ENCODE measurements at regions not wholly inside any gene's neighbourhood (a gene's known extent, or its start where the extent isn't known, plus 50 kb on each side); places are given as distances from the start of the nearest gene placed in this dataset.

DNA sequence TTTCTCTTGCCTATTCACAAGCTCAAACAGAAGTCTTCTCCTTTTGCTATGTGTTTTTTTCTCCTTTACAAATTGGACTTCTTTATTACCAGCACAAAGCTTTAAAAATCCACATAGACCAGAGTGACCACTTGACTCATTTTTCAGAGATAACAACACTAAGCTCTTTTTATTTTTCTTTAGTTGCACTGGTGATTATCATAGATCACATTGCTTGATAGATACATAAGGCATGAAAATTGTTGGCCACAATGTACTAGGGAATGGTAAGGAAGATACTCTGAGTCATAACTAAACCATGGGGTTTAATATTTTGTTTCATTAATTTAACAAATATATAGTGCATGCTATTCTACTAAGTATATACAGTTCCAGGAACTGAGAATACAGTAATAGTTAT, 159.0 kb downstream of the GASK1B start:
- DNase-seq (ENCODE audit: low read depth in 4 of 4, low spot score in 3 of 4): no peak

- no peak for DNase-seq (ENCODE audit: low read depth in 4 of 4, low spot score in 3 of 4)
These were observed 162.5 kb downstream of the GASK1B start for GRCh38 chr4:158010361-158010760.

- no peak for DNase-seq (ENCODE audit: low read depth in 4 of 4, low spot score in 3 of 4)
These were observed 164.1 kb downstream of the GASK1B start for GRCh38 chr4:158008551-158009218.

DNA sequence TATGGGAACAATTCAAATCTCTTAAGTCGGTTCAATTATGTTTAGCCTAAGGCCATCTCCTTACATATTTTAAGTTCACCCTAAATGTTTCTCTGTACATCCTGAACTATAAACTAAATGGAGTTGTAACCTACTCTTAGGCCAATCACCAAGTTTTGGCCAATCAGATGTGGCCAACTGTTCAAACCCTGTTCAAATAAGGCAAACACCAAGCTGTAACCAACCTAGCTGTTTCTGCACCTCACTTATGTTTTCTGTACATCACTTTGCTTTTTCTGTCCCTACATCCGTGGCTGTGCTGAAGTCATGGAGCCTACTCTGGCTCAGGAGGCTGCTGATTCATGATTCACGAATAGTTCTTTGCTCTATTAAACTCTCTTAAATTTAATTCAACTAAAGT, 165.3 kb downstream of the GASK1B start:
- no peak for DNase-seq (ENCODE audit: low read depth in 4 of 4, low spot score in 3 of 4)

DNA sequence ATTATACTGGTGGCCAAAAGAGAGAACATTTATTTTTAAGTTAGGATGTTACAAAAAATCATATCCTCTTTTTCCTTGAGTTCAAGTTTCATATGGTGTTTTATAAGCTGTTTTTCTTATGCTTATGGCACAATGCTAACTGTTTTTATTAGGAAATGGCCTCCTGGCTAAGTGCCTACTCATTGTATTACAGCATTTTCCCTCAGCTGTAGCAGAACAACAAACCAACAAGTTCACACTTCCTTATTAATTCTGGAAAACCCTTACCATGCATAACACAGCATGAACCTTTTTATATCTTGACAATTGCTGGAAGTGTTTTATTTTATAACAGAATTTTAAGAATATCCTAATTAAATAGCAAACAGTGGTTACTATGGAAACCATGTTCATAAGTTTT, 165.8 kb downstream of the GASK1B start:
- peak in 1 of 4 donors; percentile 18 for DNase-seq (ENCODE audit: low read depth in 4 of 4, low spot score in 3 of 4)

GRCh38 chr4:158005021-158005420, 167.8 kb downstream of the GASK1B start:
- DNase-seq (ENCODE audit: low read depth in 4 of 4, low spot score in 3 of 4): no peak

DNA sequence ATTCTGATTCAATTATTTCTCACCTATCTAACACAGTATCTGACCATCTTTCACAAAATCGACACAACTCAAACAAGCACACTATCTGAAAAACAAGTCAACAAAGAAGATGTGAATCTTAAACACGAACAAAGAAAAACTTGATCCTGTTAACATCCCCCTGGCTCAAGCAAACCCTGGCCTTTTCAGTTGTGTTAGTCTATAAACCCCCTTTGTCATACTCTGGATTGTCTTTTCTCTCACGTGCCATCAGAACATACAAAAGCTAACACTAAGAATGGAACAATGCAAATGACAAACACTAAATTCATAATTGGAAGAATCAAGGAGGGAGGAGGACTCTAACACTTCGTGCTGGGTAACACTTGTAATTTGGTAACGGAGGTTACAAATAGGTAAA, 168.7 kb downstream of the GASK1B start:
- no peak for DNase-seq (ENCODE audit: low read depth in 4 of 4, low spot score in 3 of 4)

- DNase-seq (ENCODE audit: low read depth in 4 of 4, low spot score in 3 of 4): no peak
These were observed 169.6 kb downstream of the GASK1B start for GRCh38 chr4:158003212-158003611.

DNA sequence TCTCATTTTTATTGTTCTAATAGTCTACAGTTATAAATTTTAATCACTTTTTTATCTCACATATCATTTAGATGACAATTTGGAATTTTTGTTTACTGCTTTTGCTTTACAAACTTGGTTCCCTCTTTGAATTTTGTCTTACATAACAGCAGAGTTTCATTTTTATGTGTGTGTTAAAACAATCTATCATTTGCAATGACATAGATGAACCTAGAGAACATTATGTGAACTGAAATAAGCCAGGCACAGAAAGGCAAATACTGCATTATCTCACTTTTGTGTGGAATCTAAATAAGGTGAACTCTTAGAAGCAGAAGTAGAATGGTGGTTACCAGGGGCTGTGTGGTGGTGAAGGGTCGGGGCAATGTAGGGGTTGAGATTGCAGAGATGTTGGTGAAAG, 170.7 kb downstream of the GASK1B start:
- no peak for DNase-seq (ENCODE audit: low read depth in 4 of 4, low spot score in 3 of 4)

DNA sequence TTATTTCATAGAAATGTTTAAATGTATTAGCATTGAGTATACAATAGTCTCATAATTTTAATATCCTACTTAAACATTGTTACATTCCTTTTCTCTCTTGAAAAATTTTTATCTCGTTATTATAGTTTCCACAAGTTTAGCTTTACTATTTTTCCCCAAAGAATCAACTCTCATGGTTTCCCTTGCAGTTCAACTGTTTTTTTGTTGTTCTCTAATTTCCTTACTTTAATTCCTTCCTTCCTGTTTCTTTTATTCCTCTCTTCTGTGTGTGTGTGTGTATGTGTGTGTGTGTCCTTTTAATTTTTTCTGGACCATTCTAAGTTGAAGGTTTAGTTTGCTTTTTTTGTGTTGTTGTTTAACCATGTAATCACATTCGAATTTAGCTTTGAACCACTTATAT, 171.1 kb downstream of the GASK1B start:
- DNase-seq (ENCODE audit: low read depth in 4 of 4, low spot score in 3 of 4): no peak

- DNase-seq (ENCODE audit: low read depth in 4 of 4, low spot score in 3 of 4): no peak
These were observed 173.1 kb downstream of the GASK1B start for GRCh38 chr4:157999723-158000122.

GRCh38 chr4:157997296-157997695, 175.5 kb downstream of the GASK1B start:
- no peak for DNase-seq (ENCODE audit: low read depth in 4 of 4, low spot score in 3 of 4)

DNA sequence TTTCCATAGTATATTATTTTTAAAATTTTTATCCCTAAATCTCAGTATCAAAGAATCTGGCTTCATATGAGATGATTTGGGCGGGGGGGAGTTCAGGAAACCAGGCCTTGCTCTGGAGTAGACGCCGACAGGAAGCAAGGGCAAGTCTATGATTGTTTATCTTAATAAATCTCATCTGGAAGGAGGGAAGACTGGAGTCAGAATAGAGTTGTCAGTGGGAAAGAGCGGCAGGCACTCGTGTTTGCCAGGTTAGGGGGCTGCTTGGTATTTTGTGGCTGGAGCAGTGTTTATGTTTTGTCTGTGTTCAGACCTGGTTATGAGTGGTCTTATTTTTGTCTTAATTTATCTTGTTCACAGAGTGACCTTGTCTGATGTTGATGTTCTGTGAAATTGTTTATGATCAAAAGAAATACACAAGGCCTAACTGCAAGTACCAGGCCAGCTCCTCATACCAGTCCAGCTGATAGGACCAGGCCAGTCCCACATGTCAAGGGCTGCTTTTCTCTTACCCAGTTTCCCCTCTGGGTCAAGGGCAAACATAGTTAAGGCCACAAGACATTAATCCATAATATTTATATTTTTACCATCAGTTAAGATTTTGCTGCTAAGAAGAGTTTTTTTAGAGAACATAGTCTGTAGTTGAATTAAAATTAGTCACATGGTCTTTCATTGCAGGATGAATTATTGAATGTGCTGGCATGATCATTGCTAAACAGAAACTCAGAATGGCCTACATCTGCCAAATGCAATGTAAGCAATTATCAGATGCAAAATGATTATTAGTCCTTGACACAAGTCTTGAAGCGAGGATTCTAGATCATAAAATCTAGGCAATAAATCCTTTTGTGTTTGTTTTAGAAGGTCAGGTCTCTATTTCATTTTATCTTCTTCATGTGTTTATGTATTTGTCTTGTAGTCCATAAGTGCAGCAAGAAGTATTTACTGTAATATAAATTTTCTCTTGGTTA, 176.5 kb downstream of the GASK1B start:
- DNase-seq (ENCODE audit: low read depth in 4 of 4, low spot score in 3 of 4): peak in 2 of 4 donors; percentile 22 to 31

DNA sequence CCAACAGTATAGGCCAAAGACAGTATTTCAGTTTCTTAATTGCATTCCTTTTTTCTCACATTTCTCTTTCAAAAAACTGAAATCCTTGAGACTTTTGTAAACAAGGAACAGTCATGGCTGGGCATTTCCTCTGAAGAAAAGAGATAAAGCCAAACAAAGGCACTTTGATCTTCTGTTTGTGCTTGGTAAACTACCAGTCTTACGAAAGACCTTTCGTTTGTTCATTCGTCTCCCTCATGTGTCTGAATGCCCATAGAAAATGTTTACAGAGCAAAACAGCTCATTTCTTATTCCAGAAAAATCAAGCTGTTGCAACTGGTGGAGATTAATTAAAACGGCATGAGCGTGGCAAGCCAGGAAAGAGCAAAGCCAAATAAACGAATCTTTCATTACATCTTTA, 178.0 kb downstream of the GASK1B start:
- DNase-seq (ENCODE audit: low read depth in 4 of 4, low spot score in 3 of 4): no peak

- DNase-seq (ENCODE audit: low read depth in 4 of 4, low spot score in 3 of 4): no peak
These were observed 179.6 kb downstream of the GASK1B start for GRCh38 chr4:157992948-157993839.

DNA sequence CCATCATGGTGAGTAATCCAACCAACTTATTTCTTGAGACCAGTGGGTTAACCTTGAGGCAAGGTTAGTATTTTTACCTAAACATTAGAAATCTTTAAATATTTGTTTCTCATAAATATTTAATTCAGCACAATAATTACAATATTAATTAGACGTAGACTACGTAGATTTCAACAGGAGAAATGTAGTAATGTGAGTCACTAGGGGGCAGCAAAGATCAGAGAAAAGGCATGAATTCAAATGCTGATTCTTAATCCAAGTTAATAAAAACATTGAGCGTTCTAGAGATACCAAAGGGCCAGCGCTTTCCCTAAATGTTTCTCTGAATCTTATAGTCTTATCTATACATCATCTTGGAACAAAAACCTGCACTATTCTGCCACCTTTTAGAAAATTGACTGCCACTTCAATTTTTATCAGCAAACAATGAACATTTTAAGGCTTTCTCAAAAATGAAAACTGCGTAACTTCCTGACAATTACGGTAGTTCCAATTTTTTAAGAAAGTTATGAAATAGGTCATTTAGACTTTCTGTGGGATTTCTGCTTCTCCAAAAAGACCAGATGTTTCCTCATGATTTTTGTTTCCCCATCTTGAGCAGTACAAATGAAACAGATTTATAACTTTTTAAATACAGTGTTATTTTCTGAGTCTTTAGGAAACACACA, 180.7 kb downstream of the GASK1B start:
- DNase-seq (ENCODE audit: low read depth in 4 of 4, low spot score in 3 of 4): peak in 3 of 4 donors; percentile 40 to 65 (median 54)

DNA sequence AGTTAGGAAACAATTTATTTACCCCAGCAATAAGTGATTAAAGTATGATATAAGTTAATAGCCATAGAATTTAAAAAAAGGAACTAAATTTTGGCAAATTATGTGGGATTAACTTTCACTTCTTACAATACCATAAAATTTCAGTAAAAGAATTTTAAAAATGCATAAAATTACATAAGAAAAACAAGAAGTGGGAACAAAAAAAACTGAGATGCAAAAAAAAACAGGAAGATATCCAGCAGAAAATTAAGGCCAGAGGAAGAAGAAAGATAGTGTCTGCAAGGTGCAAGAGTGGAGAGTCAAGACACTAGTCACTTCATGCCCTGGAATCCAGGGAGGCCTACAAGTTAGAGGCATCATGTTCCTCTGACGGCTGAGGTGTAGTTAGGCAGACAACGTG, 184.2 kb downstream of the GASK1B start:
- DNase-seq (ENCODE audit: low read depth in 4 of 4, low spot score in 3 of 4): no peak

GRCh38 chr4:157984285-157984911, 188.4 kb downstream of the GASK1B start:
- DNase-seq (ENCODE audit: low read depth in 4 of 4, low spot score in 3 of 4): no peak

DNA sequence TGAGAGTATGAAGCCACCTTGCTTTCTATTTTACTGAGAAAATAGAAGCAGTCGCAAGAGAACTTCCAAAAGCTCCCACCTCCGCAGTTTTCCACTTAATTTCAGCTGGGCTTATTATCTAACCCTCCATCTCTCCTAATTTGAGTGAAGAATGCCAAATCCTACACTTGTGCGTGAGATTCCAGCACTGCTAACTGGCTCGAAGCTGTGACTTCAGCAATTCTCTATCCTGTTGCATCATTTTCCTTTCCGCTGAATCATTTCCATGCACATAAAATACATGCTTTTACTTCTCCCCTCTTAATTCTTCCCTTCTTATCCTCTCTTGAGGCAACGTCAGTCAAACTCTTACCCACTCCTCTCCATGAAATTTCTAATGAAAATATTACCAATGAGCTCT, 189.5 kb downstream of the GASK1B start:
- no peak for DNase-seq (ENCODE audit: low read depth in 4 of 4, low spot score in 3 of 4)

GRCh38 chr4:157980158-157980557, 192.7 kb downstream of the GASK1B start:
- no peak for DNase-seq (ENCODE audit: low read depth in 4 of 4, low spot score in 3 of 4)
